Inflammatory macrophage treated with lipopolysaccharide for 1 hour (primary cell): ENCODE measurements at regions not wholly inside any gene's neighbourhood (a gene's known extent, or its start where the extent isn't known, plus 50 kb on each side); places are given as distances from the start of the nearest gene placed in this dataset.

Experiments
- DNase-seq, 2 donors: peaks; one replicate each; pipeline ENCODE4 v3.0.0-alpha.2; 2020 to 2022

DNA sequence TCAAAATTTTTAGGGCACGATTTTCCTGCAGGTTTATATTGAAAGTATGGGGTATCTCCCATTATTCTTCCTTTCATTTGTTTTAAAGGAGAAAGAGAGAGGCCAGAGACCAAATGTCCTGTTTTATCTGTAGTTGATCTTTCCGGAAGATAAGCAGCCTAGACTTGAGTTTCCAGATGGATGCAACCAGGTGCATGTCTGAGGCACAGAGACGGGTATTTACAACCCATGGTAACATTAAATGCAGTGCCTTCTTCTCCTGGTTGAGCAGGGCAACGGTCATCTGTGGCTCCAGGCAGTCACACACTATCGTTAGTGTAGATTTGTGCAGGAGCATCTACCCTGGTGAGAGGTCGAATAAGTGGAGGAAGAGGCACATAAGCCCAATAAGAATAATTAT, 1507.1 kb downstream of the UQCRFS1 start:
- no peak for DNase-seq

- DNase-seq = no peak
Observed at GRCh38 chr19:27694361-27695055, 1518.4 kb downstream of the UQCRFS1 start.

DNA sequence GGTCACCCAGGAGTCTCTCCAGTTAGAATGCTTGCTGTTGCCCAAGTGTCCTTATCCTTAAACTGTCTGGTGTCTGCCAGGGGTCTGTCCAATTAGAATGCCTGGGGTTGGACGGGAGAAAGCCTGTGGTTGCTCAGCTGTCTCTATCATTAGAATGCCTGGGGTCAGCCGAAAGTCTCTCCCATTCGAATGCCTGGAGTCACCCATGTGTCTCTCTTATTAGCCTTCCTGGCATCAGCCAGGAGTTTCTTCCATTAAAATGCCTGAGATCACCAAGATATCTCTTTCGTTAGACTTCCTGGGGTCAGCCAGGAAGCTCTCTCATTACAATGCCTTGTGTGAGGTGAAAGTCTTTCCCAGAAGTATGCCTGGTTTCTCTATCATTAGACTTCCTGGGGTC, 1521.0 kb downstream of the UQCRFS1 start:
- DNase-seq = no peak

- DNase-seq = no peak
Observed at GRCh38 chr19:27689734-27690241, 1523.2 kb downstream of the UQCRFS1 start.

DNA sequence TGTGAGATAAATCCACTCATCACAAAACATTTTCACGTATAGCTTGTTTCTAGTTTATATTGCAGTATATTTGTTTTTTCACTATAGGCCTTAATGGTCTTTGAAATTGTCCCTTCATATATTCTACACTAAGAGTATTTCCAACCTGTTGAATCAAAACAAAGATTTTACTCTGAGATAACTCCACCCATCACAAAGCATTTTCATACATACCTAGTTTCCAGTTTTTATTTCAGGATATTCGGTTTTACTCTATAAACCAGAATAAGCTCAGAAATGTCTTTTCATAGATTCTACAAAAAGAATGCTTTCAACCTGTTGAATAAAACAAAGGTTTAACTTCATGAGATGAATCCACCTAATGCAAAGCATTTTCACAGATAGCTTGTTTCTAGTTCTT, 1528.7 kb downstream of the UQCRFS1 start:
- DNase-seq = no peak

DNA sequence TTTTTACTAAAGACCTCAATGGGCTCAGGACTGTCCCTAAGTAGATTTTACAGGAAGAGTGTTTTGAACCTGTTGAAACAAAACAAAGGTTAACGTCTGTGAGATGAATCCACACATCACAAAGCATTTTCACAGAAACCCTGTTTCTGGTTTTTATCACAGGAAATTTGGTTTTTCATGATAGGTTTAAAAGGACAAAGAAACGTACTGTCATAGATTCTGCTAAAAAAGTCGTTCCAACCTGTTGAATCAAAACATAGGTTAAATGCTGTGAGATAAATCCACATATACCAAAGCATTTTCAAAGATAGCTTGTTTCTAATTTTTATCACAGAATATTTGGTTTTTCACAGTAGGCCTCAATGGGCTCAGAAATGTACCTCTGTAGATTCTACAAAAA, 1531.0 kb downstream of the UQCRFS1 start:
- DNase-seq = no peak

- DNase-seq = no peak
Observed at GRCh38 chr19:27679905-27680304, 1533.0 kb downstream of the UQCRFS1 start.

GRCh38 chr19:27679399-27679798, 1533.6 kb downstream of the UQCRFS1 start:
- DNase-seq = no peak

DNA sequence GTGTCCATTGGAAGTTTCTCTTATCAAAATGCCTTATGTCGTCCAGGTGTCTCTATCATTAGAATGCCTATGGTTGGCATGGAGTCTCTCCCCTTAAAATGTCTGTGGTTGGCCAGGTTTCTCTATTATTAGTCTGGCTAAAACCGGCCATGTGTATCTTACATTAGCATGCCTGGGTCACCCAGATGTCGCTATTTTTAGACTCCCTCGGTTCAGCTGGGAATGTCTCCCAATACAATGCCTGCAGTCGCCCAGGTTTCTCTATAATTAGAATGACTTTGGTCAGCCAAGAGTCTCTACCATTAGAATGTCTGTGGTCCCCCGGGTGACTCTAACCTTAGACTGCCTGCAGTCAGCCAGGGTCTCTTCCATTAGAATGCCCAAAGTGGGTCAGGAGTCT, 1536.1 kb downstream of the UQCRFS1 start:
- no peak for DNase-seq

- DNase-seq = no peak
Observed at GRCh38 chr19:27676334-27676733, 1536.6 kb downstream of the UQCRFS1 start.

- DNase-seq = no peak
Observed at GRCh38 chr19:27675771-27676170, 1537.2 kb downstream of the UQCRFS1 start.

- no peak for DNase-seq
Observed at GRCh38 chr19:27674701-27675100, 1538.2 kb downstream of the UQCRFS1 start.

DNA sequence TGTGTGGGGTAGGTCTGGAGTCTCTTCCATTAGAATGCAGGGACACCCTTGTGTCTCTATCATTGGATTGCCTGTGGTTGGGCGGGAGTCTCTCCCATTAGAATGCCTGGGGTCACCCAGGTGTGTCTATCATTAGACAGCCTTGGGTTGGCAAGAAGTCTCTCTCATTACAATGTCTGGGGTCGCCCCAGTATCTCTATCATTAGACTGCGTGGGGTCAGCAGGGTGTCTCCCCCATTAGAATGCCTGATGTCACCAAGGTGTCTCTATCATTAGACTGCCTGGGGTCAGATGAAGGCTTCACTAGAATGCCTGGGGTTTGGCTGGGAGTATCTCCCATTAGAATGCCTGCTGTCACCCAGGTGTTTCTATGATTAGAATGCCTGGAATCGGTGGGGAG, 1539.0 kb downstream of the UQCRFS1 start:
- no peak for DNase-seq

- no peak for DNase-seq
Observed at GRCh38 chr19:27672309-27673047, 1540.5 kb downstream of the UQCRFS1 start.

DNA sequence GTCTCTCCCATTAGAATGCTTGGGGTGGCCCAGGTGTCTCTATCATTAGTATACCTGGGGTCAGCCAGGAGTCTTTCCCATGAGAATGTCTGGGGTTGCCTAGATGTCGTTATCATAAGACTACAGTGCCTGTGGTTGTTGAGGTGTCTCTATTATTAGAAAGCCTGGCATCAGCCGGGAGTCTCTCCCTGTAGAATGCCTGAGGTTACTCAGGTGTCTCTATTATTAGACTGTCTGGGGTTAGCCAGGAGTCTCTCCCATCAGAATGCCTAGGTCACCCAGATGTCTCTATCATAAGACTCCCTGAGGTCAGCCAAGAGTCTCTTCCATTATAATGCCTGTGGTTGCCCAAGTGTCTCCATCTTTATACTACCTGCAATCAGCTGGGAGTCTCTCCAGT, 1541.1 kb downstream of the UQCRFS1 start:
- no peak for DNase-seq

GRCh38 chr19:27660428-27660827, 1552.5 kb downstream of the UQCRFS1 start:
- DNase-seq = no peak

DNA sequence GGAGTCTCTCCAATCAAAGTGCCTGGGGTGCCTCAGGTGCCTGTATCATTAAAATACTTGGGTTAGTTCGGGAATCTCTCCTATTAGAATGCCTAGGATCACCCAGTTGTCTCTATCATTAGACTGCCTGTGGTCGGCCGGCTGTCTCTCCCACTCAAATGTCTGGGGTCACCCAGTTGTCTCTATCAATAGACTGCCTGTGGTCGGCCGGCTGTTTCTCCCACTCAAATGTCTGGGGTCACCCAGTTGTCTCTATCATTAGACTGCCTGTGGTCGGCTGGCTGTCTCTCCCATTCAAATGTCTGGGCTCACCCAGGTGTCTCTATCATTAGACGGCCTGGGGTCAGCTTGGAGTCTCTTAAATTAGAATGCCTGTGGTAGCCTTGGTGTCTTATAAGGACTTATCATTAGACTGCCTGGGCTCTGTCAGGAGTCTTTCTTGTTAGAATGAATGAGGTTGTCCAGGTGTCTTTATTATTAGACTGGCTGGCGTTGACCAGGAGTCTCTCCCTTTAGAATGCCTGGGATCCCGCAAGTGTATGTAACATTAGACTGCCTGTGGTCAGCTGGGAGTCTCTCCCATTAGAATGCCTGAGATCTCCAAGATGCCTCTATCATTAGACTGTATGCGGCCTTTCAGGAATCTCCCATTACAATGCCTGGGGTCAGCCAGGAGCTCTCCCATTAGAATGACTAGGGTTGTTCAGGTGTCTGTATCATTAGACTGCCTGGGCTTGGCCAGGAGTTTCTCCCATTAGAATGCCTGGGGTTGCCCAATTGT, 1555.5 kb downstream of the UQCRFS1 start:
- no peak for DNase-seq

DNA sequence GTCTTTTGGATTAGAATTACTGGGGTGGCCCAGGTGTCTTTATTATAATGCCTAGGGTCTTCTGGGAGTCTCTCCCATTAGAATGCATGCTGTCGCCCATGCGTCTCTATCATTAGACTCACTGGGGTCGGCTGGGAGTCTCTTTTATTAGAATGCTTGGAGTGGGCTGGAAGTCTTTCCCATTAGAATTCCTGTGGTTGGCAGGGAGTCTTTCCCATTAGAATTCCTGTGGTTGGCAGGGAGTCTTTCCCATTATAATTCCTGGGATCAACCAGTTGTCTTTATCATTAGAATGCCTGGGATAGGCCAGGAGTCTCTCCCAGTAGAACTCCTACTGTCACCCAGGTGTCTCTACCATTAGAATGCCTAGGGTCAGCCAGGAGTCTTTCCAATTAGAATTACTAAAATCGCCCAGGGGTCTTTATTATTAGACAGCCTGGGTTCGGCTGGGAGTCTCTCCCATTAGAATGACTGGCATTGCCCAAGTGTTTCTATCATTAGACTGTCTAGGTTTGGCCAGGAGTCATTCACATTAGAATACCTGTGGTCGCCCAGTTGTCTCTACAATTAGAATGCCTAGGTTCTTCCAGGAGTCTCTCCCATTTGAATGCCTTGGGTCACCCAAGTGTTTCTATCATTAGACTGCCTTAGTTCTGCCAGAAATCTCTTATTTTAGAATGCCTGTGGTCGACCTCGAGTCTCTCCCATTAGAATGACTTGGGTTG, 1558.5 kb downstream of the UQCRFS1 start:
- DNase-seq = no peak

DNA sequence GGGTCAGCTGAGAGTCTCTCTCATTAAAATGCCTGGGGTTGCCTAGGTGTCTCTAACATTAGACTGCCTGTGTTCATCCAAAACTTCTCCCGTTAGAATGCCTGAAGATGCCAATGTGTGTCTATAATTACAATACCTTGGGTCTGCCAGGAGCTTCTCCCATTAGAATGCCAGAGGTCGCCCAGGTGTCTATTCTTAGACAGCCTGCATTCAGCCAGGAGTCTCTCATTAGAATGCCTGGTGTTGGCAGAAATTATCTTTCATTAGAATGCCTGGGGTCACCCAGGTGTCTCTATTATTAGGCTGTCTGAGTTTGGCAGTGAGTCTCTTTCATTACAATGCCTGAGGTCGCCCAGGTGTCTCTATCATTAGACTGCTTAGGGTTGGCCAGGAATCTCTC, 1560.2 kb downstream of the UQCRFS1 start:
- no peak for DNase-seq

GRCh38 chr19:27652281-27652680, 1560.7 kb downstream of the UQCRFS1 start:
- DNase-seq = no peak

GRCh38 chr19:27647423-27647822, 1565.5 kb downstream of the UQCRFS1 start:
- DNase-seq = no peak

DNA sequence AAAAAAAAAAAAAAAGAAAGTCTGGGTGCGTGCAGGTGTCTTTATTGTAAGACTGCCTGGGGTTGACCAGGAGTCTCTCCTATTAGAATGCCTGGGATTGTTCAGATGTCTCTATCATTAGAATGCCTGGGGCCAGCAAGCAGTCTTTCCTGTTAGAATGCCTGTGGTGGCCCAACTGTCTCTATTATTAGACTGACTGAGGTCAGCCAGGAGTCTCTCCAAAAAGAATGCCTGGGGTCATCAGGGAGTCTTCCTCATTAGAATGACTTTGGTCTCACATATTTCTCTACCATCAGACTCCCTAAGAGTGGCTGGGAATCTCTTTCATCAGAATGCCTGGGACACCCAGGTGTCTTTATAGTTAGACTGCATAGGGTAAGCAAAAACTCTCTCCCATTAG, 1577.5 kb downstream of the UQCRFS1 start:
- DNase-seq = no peak

DNA sequence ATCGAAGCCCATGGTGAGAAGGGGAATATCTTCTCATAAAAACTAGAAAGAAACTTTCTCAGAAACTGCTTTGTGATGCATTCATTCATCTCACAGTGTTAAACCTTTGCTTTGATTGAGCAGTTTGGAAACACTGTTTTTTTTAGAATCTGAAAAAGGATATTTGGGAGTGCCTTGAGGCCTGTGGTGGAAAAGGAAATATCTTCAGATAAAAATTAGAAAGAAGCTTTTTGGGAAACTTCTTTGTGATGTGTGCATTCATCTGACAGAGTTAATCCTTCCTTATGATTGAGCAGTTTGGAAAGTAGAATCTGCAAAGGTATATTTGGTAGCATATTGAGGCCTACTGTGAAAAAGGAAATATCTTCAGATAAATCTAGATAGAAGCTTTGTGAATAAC, 1594.9 kb downstream of the UQCRFS1 start:
- DNase-seq = no peak
